Progenitor cell of endocrine pancreas (in vitro differentiated cells): ENCODE measurements at regions not wholly inside any gene's neighbourhood (a gene's known extent, or its start where the extent isn't known, plus 50 kb on each side); places are given as distances from the start of the nearest gene placed in this dataset.

Source experiments
- DNase-seq: peaks from one replicate; pipeline ENCODE4 v3.0.0; 2021; ENCODE audit warnings: low spot score; ENCODE audit not compliant: unreplicated experiment
- H3K27ac Mint-ChIP-seq: 2 replicates; pipeline ENCODE4 v1.8.0; 2021; ENCODE audit warnings: mild to moderate bottlenecking, moderate library complexity, mixed read lengths
- H3K27me3 Mint-ChIP-seq: 2 replicates; pipeline ENCODE4 v1.8.0; 2021; ENCODE audit warnings: mixed read lengths
- H3K36me3 Mint-ChIP-seq: 2 replicates; pipeline ENCODE4 v1.8.0; 2022; ENCODE audit warnings: mixed read lengths; ENCODE audit not compliant: insufficient read depth
- H3K4me1 Mint-ChIP-seq: 2 replicates; pipeline ENCODE4 v1.8.0; 2021; ENCODE audit warnings: low read depth, mixed read lengths
- H3K4me3 Mint-ChIP-seq: 2 replicates; pipeline ENCODE4 v1.8.0; 2021; ENCODE audit warnings: low read depth, mild to moderate bottlenecking, moderate library complexity, mixed read lengths
- H3K9me3 Mint-ChIP-seq: 2 replicates; pipeline ENCODE4 v1.8.0; 2021; ENCODE audit warnings: low read depth, mixed read lengths
- CTCF ChIP-seq: fragments of 200-600 bp; sonication (generic); IDR thresholded peaks from one replicate; pipeline ENCODE4 v1.5.0; 2021; ENCODE audit warnings: antibody characterized with exemption, mild to moderate bottlenecking; ENCODE audit not compliant: unreplicated experiment

GRCh38 chr4:74640111-74640903 is 154.0 kb downstream of the BTC start:
- no peak for DNase-seq
- Mint-ChIP-seq H3K27ac (no peak overlapping the region), H3K9me3 (no peaks in the 10 kb centered on the region), H3K4me1 (no peaks in the 10 kb centered on the region), H3K27me3 (no peaks in the 10 kb centered on the region), H3K36me3 (no peaks in the 10 kb centered on the region), H3K4me3 (no peak overlapping the region)
- no peak for TF ChIP-seq CTCF

- no peak for TF ChIP-seq CTCF
- no peak for DNase-seq
- no peaks in the 10 kb centered on the region for H3K4me1 Mint-ChIP-seq
- H3K27me3 Mint-ChIP-seq = no peaks in the 10 kb centered on the region
- no peaks in the 10 kb centered on the region for H3K36me3 Mint-ChIP-seq
- no peaks in the 10 kb centered on the region for H3K9me3 Mint-ChIP-seq
- no peak overlapping the region for H3K27ac Mint-ChIP-seq
- no peak overlapping the region for H3K4me3 Mint-ChIP-seq
Measured at GRCh38 chr4:74642006-74642405, 152.3 kb downstream of the BTC start.

GRCh38 chr4:74649193-74649592 is 145.1 kb downstream of the BTC start:
- Mint-ChIP-seq H3K36me3 (no peaks in the 10 kb centered on the region), H3K4me3 (no peak overlapping the region), H3K27ac (no peak overlapping the region), H3K9me3 (no peaks in the 10 kb centered on the region), H3K4me1 (peaks cover 10% of the 10 kb centered on the region), H3K27me3 (no peaks in the 10 kb centered on the region)
- no peak for TF ChIP-seq CTCF
- no peak for DNase-seq

GRCh38 chr4:74651198-74651597 is 143.1 kb downstream of the BTC start:
- Mint-ChIP-seq H3K9me3 (no peaks in the 10 kb centered on the region), H3K4me3 (no peak overlapping the region), H3K27ac (no peak overlapping the region), H3K27me3 (no peaks in the 10 kb centered on the region), H3K36me3 (no peaks in the 10 kb centered on the region), H3K4me1 (peaks cover 16% of the 10 kb centered on the region)
- TF ChIP-seq CTCF = no peak
- DNase-seq = no peak

GRCh38 chr4:74653331-74654229 is 140.7 kb downstream of the BTC start:
- Mint-ChIP-seq H3K9me3 (no peaks in the 10 kb centered on the region), H3K36me3 (no peaks in the 10 kb centered on the region), H3K4me3 (no peak overlapping the region), H3K27me3 (no peaks in the 10 kb centered on the region), H3K4me1 (peaks cover 16% of the 10 kb centered on the region), H3K27ac (peak overlapping the region; percentile 84)
- no peak for DNase-seq
- no peak for TF ChIP-seq CTCF
